Lower leg skin (tissue), 3 donors: ENCODE measurements at regions not wholly inside any gene's neighbourhood (a gene's known extent, or its start where the extent isn't known, plus 50 kb on each side); places are given as distances from the start of the nearest gene placed in this dataset.

ENCODE experiments used
- CTCF ChIP-seq, 3 donors: fragments of 450-650 bp; IDR thresholded peaks; one replicate each; pipeline ENCODE4 v1.5.1; 2016; ENCODE audit warnings: antibody characterized with exemption in 3 of 3, mild to moderate bottlenecking in 3 of 3, moderate library complexity in 2 of 3
- POLR2A ChIP-seq, 2 donors: fragments of 450-650 bp; IDR thresholded peaks; one replicate each; pipeline ENCODE4 v1.6.1; 2016 to 2017; ENCODE audit warnings: antibody characterized with exemption in 2 of 2, mild to moderate bottlenecking in 1 of 2, moderate library complexity in 1 of 2

- TF ChIP-seq CTCF (IDR thresholded peaks at IDR 0.05) (no peak), POLR2A (IDR thresholded peaks at IDR 0.05) (no peak)
Observed at GRCh38 chr22:48895831-48896765, 931.6 kb downstream of the BRD1 start.
